Naive thymus-derived CD4-positive, alpha-beta T cell (primary cell): ENCODE measurements at regions not wholly inside any gene's neighbourhood (a gene's known extent, or its start where the extent isn't known, plus 50 kb on each side); places are given as distances from the start of the nearest gene placed in this dataset.

ENCODE experiments used
- ATAC-seq: fragments of 150-1000 bp; cut with Tn5 transposase; 2 replicates; pipeline ENCODE4 v1.10.0; 2021; ENCODE audit warnings: mild to moderate bottlenecking, moderate library complexity
- CTCF ChIA-PET: fragments of 350-600 bp; sonication (Branson Sonifier 250); formaldehyde crosslinking; loops from one replicate; lab custom pipeline; 2021; ENCODE audit warnings: antibody characterized with exemption; lab: Charles Lee
- POLR2A ChIA-PET: fragments of 350-600 bp; sonication (Branson Sonifier 250); formaldehyde crosslinking; loops from one replicate; lab custom pipeline; 2021; ENCODE audit warnings: antibody characterized with exemption, inconsistent platforms; lab: Charles Lee
- DNase-seq, 9 donors: peaks; one replicate each; pipeline versions ENCODE4 v3.0.0 to v3.0.0-alpha.2; 2020 to 2022; ENCODE audit warnings: mixed read lengths in 1 of 9
- H3K27ac ChIP-seq: one replicate; pipeline ENCODE4 v1.7.0; 2013; ENCODE audit warnings: mild to moderate bottlenecking, low read depth, low read length, moderate library complexity
- H3K27me3 ChIP-seq, 2 donors: one replicate each; pipeline ENCODE4 v1.7.0; 2013; ENCODE audit warnings: low read length in 2 of 2, mild to moderate bottlenecking in 2 of 2, moderate library complexity in 2 of 2; ENCODE audit not compliant: control insufficient read depth in 2 of 2, insufficient read depth in 2 of 2
- H3K36me3 ChIP-seq, 3 experiments: 1 replicate in 2 of 3; 2 replicates in 1 of 3; pipeline ENCODE4 v1.7.0; 2013; ENCODE audit warnings: low read length in 3 of 3, mild to moderate bottlenecking in 3 of 3, moderate library complexity in 1 of 3; ENCODE audit not compliant: insufficient read depth in 3 of 3, control insufficient read depth in 2 of 3
- H3K4me1 ChIP-seq, 2 donors: one replicate each; pipeline ENCODE4 v1.7.0; 2013; ENCODE audit warnings: low read length in 2 of 2, mild to moderate bottlenecking in 2 of 2, moderate library complexity in 1 of 2; ENCODE audit not compliant: control insufficient read depth in 2 of 2, insufficient read depth in 2 of 2
- H3K4me3 ChIP-seq: 2 replicates; pipeline ENCODE4 v1.7.0; 2013; ENCODE audit warnings: mild to moderate bottlenecking, low read length
- H3K9me3 ChIP-seq, 3 experiments: 1 replicate in 2 of 3; 2 replicates in 1 of 3; pipeline ENCODE4 v1.7.0; 2013; ENCODE audit warnings: low read length in 3 of 3; ENCODE audit not compliant: control insufficient read depth in 2 of 3
- H3K27ac Mint-ChIP-seq, 9 donors: one replicate each; pipeline ENCODE4 v1.8.0; 2020 to 2022; ENCODE audit warnings: mixed read lengths in 9 of 9, mild to moderate bottlenecking in 8 of 9, moderate library complexity in 5 of 9, inconsistent platforms in 2 of 9
- H3K27me3 Mint-ChIP-seq, 5 donors: one replicate each; pipeline ENCODE4 v1.8.0; 2021 to 2022; ENCODE audit warnings: mixed read lengths in 5 of 5, mild to moderate bottlenecking in 1 of 5
- H3K36me3 Mint-ChIP-seq, 5 donors: one replicate each; pipeline ENCODE4 v1.8.0; 2020 to 2022; ENCODE audit warnings: mixed read lengths in 5 of 5, mild to moderate bottlenecking in 3 of 5, inconsistent platforms in 1 of 5
- H3K4me1 Mint-ChIP-seq, 7 donors: one replicate each; pipeline ENCODE4 v1.8.0; 2020 to 2022; ENCODE audit warnings: mixed read lengths in 7 of 7, mild to moderate bottlenecking in 3 of 7, inconsistent platforms in 1 of 7
- H3K4me3 Mint-ChIP-seq, 10 donors: one replicate each; pipeline ENCODE4 v1.8.0; 2020 to 2022; ENCODE audit warnings: mild to moderate bottlenecking in 10 of 10, mixed read lengths in 10 of 10, moderate library complexity in 6 of 10, inconsistent platforms in 2 of 10
- H3K9me3 Mint-ChIP-seq, 11 donors: one replicate each; pipeline ENCODE4 v1.8.0; 2020 to 2022; ENCODE audit warnings: mixed read lengths in 11 of 11, mild to moderate bottlenecking in 4 of 11, inconsistent platforms in 1 of 11, moderate library complexity in 1 of 11
- intact Hi-C, 2 donors: fragments of 100-400 bp; cut with micrococcal nuclease; formaldehyde crosslinking; loops; one replicate each; pipeline ENCODE4 v1.15.1; 2023

DNA sequence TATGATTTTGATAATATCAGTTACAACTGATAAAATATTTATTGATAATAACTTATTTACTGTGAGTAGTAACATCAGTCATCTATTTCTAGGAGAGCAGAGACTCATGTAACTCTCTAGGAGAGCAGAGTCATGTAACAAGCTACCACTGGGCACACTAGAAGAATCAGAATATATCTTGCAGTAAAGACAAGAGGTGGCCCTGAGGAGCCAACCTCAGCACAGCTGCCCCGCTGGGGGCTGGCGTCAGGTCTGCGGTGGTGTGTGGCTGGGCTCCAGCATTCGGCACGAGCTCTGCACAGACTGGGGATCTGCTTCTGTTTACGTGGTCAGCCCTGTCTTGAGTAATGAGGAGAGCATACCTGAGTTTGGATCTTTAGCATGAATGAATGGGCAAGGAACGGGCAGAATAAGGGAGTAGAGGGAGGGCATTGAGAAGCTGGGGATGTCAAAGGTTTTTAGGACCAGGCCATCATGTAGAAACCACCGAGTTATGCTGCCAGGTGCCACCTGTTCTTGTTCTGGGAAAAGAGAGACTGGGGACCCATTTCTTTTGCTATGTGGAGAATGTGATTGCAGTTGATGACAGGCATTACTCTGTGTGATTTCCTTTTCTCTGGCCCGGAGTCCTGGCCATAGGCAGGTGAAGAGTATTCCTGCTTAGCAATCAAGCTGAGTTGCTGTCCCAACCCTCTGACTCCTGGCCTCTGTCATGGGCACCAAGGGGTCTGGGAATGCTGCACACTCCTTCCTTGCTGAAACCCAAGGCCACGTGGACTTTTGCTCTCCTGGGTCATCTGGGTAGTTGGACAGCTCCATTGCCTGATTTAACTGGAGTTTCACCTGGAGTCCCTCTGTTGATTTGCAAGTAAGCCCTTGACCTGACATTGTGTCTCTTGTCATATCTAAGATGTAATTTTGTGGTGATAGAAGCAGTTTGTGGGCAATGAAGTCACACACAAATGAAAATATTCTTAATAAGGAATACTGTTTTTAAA, 50.9 kb upstream of the HEPHL1 start:
- no peak for DNase-seq
- intact Hi-C loops = no loop called here
- no peak overlapping the region for H3K27ac ChIP-seq
- no peaks in the 10 kb centered on the region for H3K36me3 Mint-ChIP-seq
- peaks cover 0 to 30% (median 25%) of the 10 kb centered on the region in 5 donors for H3K27me3 Mint-ChIP-seq
- H3K36me3 ChIP-seq = no peaks in the 10 kb centered on the region
- peaks cover 0 to 19% (median 4%) of the 10 kb centered on the region in 11 donors for H3K9me3 Mint-ChIP-seq
- no peaks in the 10 kb centered on the region for H3K27me3 ChIP-seq
- no peak for ATAC-seq
- ChIA-PET POLR2A (no interaction called here), CTCF (no interaction called here)
- no peaks in the 10 kb centered on the region for H3K4me1 ChIP-seq
- no peak overlapping the region for H3K4me3 Mint-ChIP-seq
- no peaks in the 10 kb centered on the region for H3K9me3 ChIP-seq
- H3K4me3 ChIP-seq = no peak overlapping the region
- no peaks in the 10 kb centered on the region for H3K4me1 Mint-ChIP-seq
- no peak overlapping the region for H3K27ac Mint-ChIP-seq
